Fibroblast of villous mesenchyme (primary cell): ENCODE measurements at regions not wholly inside any gene's neighbourhood (a gene's known extent, or its start where the extent isn't known, plus 50 kb on each side); places are given as distances from the start of the nearest gene placed in this dataset.

Source experiments
- DNase-seq: peaks from one replicate; pipeline ENCODE4 v3.0.0-alpha.2; 2010; ENCODE audit warnings: low read depth
- H3K4me3 ChIP-seq: 2 replicates; pipeline ENCODE4 v1.5.1; 2011; ENCODE audit warnings: low read depth, mild to moderate bottlenecking, low read length
- TF ChIP-seq, protein P1 (sequence below): IDR thresholded peaks from 2 replicates; pipeline ENCODE4 v1.5.1; 2012; ENCODE audit warnings: low read depth, mild to moderate bottlenecking, low read length; ENCODE audit not compliant: insufficient read depth

DNA sequence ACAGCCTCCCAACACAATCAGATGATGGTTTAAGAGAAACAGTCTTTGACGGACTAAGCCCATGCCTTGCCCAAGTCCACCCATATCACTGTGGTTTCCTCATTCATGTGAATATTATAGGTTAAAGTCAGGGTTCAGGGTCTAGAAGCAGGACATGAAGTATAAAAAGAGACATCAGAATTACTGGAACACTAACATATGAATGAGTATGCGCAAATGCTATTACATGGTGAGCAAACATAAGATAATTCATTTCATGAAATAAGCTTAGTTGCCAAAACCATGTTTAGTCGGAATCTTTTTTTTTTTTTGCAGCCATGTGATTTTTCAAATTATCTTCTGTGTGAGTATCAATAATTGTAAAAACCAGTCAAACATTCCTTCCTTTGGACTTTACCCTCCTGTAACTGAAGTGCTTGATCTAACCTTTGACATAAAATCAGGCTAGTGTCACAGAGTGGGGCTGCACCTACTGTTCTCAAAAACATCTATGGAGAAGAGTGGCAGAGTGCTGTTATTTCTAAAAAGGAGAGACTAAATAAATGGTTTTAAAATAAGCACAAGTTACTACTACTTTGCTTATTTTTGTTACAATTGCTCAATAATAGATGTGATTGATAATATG lies 84.9 kb upstream of the NRIP1 start:
- no peak for DNase-seq
- TF ChIP-seq, protein P1, sequence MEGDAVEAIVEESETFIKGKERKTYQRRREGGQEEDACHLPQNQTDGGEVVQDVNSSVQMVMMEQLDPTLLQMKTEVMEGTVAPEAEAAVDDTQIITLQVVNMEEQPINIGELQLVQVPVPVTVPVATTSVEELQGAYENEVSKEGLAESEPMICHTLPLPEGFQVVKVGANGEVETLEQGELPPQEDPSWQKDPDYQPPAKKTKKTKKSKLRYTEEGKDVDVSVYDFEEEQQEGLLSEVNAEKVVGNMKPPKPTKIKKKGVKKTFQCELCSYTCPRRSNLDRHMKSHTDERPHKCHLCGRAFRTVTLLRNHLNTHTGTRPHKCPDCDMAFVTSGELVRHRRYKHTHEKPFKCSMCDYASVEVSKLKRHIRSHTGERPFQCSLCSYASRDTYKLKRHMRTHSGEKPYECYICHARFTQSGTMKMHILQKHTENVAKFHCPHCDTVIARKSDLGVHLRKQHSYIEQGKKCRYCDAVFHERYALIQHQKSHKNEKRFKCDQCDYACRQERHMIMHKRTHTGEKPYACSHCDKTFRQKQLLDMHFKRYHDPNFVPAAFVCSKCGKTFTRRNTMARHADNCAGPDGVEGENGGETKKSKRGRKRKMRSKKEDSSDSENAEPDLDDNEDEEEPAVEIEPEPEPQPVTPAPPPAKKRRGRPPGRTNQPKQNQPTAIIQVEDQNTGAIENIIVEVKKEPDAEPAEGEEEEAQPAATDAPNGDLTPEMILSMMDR, result no peak
- H3K4me3 ChIP-seq, result no peak overlapping the region

DNA sequence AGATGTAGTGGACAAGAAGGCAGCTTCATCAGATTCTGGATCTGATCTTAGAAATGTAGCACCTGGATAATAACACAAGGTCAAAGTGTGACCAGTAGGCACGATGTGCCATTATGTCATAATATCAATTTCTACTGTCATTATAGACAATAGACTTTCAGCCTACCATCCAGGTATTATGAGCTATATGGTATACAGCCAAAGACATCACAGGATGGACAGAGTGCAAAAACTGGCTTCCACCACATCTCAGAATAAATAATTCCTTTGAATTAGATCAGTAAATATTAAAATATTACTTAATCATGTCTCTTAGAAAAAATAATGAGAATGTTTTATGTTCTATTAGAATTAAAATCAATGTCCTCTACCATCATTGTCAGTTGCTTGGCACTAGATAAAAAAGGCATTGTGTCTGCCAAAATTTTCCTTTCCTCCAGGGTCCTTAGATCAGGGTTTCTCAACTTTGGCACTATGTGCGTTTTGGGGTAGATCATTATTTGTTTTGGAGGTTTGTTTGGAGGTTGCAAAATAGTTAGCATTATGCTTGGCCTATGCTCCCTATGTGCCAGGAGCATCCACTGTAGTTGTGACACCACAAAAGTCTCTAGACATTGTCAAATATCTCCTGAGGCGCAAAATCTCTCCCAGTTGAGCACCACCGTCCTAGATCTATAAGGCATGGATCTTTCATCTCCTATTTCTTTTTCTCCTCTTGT lies 86.7 kb upstream of the NRIP1 start:
- no peak for DNase-seq
- no peak overlapping the region for H3K4me3 ChIP-seq
- TF ChIP-seq, protein P1, result no peak

DNA sequence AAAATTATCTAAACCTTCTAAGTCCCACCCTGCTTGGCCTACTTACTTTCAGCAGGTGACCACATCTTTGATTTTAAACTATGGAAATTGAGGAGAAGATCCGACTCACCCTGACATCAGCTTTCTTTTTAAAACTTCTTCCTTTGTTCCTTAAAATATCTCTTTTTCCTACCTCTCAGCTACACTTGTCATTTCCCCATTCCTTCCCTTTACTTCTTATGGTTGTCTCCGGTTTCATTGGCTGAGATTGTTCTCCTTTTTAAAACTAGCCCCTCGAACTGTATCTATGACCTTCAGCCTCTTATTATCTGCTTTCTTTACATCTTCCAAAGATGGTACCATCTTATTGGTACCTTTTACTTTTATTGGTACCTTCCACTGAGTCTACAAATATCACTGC lies 87.8 kb upstream of the NRIP1 start:
- no peak overlapping the region for H3K4me3 ChIP-seq
- TF ChIP-seq, protein P1, result no peak
- DNase-seq, result no peak

DNA sequence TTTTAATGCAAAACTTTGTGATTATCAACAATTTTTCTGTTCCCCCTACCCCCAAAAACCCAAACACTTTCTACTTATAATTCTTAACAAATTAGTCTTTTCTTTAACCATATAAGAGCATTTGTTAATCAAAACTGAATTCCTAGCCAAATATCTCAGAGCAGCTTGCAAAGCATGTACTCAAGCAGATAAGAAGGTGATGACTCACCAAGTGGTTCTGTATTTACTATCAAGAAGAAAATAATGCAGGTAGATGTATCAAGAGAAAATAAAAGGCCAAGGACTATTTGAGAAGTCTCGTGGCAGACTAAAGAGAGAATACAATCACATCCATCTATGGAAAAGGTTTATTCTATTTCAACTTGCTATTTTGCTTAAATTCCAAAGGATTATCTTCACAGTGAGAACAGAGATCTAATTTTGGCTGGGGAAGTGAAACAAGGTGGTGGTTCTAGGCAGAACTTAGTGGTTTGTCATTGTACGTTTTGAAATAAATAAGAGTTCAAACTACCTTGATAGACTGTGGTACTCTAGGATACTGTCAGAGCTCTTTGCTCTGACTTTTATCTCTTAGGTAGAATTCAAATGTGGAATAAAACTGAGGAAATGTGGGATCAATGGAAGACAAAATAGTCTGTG lies 94.7 kb upstream of the NRIP1 start:
- peak; percentile 2 for DNase-seq
- H3K4me3 ChIP-seq, result no peak overlapping the region
- TF ChIP-seq, protein P1, result no peak

DNA sequence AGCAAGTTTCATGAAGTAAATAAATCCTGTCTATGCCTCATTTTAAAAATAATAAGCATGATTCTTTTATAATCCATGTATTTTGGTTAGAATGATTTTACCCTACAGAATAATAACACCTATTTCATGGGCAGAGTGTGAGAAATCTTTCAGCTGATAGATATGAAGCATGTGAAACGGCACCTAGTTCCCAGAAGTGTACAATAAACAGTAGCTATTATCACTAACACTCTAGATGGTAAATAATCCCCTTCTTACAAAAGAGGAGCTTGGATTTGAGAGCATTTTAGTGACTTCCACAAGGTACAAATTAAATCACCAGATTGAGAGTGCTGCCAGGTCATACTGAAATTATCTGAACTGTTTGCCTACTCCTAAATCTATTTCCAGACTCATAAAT lies 95.3 kb upstream of the NRIP1 start:
- no peak for DNase-seq
- TF ChIP-seq, protein P1, result no peak
- no peak overlapping the region for H3K4me3 ChIP-seq

DNA sequence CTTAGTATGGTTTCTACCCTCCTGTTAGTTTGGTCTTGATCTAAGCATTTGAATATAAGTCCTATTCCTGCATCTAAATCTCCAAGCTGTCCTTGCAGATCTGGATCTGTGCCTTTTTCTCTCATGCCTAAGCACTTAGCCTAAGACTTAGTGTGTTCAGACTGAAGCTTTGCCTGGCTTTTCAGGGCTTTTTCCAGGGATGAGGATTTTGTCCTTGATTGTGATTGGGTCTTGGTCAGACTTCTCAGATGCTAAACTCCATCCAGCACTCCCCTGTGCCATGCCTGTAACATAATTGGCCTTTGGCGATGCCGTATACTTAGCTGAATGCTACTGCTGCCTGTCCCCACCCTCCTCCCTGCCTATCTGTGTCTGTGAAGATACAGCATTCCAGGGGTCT lies 98.1 kb upstream of the NRIP1 start:
- no peak for DNase-seq
- TF ChIP-seq, protein P1, result no peak
- H3K4me3 ChIP-seq, result no peak overlapping the region

DNA sequence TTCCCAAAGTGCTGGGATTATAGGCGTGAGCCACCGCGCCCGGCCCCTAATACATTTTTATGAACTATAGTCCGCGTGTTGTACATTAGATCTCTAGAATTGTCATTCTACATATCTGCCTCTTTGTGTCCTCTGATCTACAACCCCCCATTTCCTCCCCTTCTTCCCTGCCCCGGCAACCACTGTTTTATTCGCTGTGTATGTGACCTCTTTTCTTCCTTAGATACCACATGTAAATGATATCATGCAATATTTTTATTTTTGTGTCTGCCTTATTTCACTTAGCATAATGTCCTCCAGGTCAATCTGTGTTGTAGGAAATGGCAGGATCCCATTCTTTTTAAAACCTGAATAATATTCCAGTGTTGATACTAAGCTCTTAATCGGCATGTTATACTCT lies 99.5 kb upstream of the NRIP1 start:
- DNase-seq, result no peak
- TF ChIP-seq, protein P1, result no peak
- H3K4me3 ChIP-seq, result no peak overlapping the region
